ENCODE measurements at regions not wholly inside any gene's neighbourhood (a gene's known extent, or its start where the extent isn't known, plus 50 kb on each side); places are given as distances from the start of the nearest gene placed in this dataset.

GRCh38 chr12:115261691-115262398 lies 577.9 kb upstream of the TBX3 start:
- no peak for ATAC-seq (ENCODE audit: low FRiP score)
- no peak for DNase-seq (ENCODE audit: low spot score)
- TF ChIP-seq, protein P1, sequence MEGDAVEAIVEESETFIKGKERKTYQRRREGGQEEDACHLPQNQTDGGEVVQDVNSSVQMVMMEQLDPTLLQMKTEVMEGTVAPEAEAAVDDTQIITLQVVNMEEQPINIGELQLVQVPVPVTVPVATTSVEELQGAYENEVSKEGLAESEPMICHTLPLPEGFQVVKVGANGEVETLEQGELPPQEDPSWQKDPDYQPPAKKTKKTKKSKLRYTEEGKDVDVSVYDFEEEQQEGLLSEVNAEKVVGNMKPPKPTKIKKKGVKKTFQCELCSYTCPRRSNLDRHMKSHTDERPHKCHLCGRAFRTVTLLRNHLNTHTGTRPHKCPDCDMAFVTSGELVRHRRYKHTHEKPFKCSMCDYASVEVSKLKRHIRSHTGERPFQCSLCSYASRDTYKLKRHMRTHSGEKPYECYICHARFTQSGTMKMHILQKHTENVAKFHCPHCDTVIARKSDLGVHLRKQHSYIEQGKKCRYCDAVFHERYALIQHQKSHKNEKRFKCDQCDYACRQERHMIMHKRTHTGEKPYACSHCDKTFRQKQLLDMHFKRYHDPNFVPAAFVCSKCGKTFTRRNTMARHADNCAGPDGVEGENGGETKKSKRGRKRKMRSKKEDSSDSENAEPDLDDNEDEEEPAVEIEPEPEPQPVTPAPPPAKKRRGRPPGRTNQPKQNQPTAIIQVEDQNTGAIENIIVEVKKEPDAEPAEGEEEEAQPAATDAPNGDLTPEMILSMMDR (IDR thresholded peaks at IDR 0.05) = no peak

- no peak for ATAC-seq (ENCODE audit: low FRiP score)
- TF ChIP-seq, protein P1 (IDR thresholded peaks at IDR 0.05) = no peak
- DNase-seq (ENCODE audit: low spot score) = no peak
Observed at GRCh38 chr12:115260762-115261675, 577.0 kb upstream of the TBX3 start.

DNA sequence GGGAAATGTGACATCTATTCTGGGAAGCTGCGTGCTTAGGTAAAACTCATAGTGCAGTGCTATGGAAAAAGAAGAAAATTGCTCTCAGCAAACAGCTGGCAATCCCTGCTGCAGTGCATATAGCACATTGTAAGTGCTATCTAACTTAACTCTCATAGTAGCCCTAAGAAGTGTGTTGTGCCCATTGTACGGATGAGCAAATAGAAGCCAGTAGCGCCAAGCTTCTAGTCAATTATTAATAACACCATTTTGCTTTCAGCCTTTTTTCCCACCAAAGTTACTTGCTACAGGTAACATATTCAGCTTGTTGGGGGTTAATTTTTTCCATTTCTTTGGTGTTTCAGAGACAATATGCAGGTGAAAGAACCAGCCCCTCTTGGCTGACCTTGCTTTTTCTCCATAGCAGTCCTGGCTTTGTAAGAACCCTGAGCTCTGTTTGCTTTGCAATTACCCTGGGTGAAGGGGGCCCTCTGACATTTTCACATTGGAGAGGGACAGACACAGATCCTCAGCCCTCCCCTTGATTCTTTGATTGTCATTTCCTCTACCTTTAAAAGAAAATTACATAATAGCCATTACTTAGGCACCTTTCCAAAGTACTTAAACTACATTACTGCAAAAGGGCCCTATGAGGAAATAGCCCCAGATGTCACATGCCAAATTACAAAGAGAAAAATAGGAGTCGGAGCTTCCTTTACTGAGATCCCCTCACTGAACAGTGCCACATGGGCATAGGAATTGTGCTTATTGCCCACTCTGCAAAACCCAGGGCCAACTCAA lies 576.2 kb upstream of the TBX3 start:
- ATAC-seq (ENCODE audit: low FRiP score) (no peak), DNase-seq (ENCODE audit: low spot score) (no peak)
- TF ChIP-seq, protein P1 (IDR thresholded peaks at IDR 0.05) = no peak

GRCh38 chr12:115257791-115258190 lies 573.8 kb upstream of the TBX3 start:
- ATAC-seq (ENCODE audit: low FRiP score) = no peak
- no peak for DNase-seq (ENCODE audit: low spot score)
- TF ChIP-seq, protein P1 (IDR thresholded peaks at IDR 0.05) = no peak

DNA sequence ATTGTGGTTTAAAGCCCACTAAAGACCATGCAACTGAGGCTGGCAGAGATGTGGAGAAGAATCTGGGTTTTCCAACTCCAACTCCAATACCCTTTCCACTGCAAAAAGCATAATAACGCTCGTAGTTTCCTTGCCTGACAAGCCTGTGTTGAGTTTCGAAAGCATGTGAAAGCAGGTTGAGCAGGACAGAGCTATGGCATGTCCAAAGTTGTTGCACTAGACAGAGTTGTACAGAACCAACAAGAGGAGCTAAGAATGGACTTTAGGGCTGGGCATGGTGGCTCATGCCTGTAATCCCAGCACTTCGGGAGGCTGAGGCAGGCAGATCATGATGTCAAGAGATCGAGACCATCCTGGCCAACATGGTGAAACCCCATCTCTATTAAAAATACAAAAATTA lies 572.0 kb upstream of the TBX3 start:
- ATAC-seq (ENCODE audit: low FRiP score) (no peak), DNase-seq (ENCODE audit: low spot score) (no peak)
- TF ChIP-seq, protein P1 (IDR thresholded peaks at IDR 0.05) = no peak

GRCh38 chr12:115255257-115255656 lies 571.3 kb upstream of the TBX3 start:
- ATAC-seq (ENCODE audit: low FRiP score) (no peak), DNase-seq (ENCODE audit: low spot score) (no peak)
- TF ChIP-seq, protein P1 (IDR thresholded peaks at IDR 0.05) = no peak

All from omental fat pad (tissue), 3 donors.